Upper lobe of right lung (tissue), 1 donor: ENCODE measurements at regions not wholly inside any gene's neighbourhood (a gene's known extent, or its start where the extent isn't known, plus 50 kb on each side); places are given as distances from the start of the nearest gene placed in this dataset.

ENCODE experiments used
- ATAC-seq: fragments of 200-7000 bp; cut with Tn5 transposase; one replicate; pipeline ENCODE4 v1.9.1; 2020; ENCODE audit warnings: mild to moderate bottlenecking, moderate library complexity
- DNase-seq: peaks from one replicate; pipeline ENCODE4 v3.0.0-alpha.2; 2020
- H3K27ac ChIP-seq: fragments of 200-600 bp; one replicate; pipeline ENCODE4 v1.8.0; 2022
- H3K27me3 ChIP-seq: fragments of 200-600 bp; one replicate; pipeline ENCODE4 v1.8.0; 2022; ENCODE audit warnings: mild to moderate bottlenecking
- H3K36me3 ChIP-seq: fragments of 200-600 bp; one replicate; pipeline ENCODE4 v1.8.0; 2022
- H3K4me1 ChIP-seq: fragments of 200-600 bp; one replicate; pipeline ENCODE4 v1.8.0; 2022
- H3K4me3 ChIP-seq: fragments of 200-600 bp; one replicate; pipeline ENCODE4 v1.8.0; 2022; ENCODE audit warnings: mild to moderate bottlenecking
- H3K9me3 ChIP-seq: fragments of 200-600 bp; one replicate; pipeline ENCODE4 v1.8.0; 2022
- CTCF ChIP-seq: fragments of 200-600 bp; IDR thresholded peaks from one replicate; pipeline ENCODE4 v1.8.0; 2022; ENCODE audit warnings: antibody characterized with exemption
- intact Hi-C: fragments of 100-400 bp; cut with DNase I; formaldehyde crosslinking; loops from one replicate; pipeline ENCODE4 v1.11.0; 2022
- donor health status: DM: no; HTN: yes; CAD: no; lungs with severe emphysema.

GRCh38 chr7:106348231-106348630, 63.4 kb upstream of the NAMPT start:
- Histone ChIP-seq H3K9me3 (no peaks in the 10 kb centered on the region), H3K4me3 (no peak overlapping the region), H3K4me1 (peaks cover 9% of the 10 kb centered on the region), H3K36me3 (no peaks in the 10 kb centered on the region), H3K27ac (no peak overlapping the region), H3K27me3 (no peaks in the 10 kb centered on the region)
- no peak for DNase-seq
- no peak for ATAC-seq
- intact Hi-C loops, result no loop called here
- no peak for TF ChIP-seq CTCF

- Histone ChIP-seq H3K36me3 (no peaks in the 10 kb centered on the region), H3K27ac (peak overlapping the region; percentile 55), H3K9me3 (no peaks in the 10 kb centered on the region), H3K27me3 (no peaks in the 10 kb centered on the region), H3K4me1 (peaks cover 9% of the 10 kb centered on the region), H3K4me3 (no peak overlapping the region)
- TF ChIP-seq CTCF, result no peak
- ATAC-seq (peak; percentile 69), DNase-seq (no peak)
- intact Hi-C loops, result no loop called here
Measured at GRCh38 chr7:106347229-106347833, 62.5 kb upstream of the NAMPT start.

GRCh38 chr7:106346678-106347217, 62.0 kb upstream of the NAMPT start:
- no peaks in the 10 kb centered on the region for H3K36me3 ChIP-seq
- peak overlapping the region; percentile 55 for H3K27ac ChIP-seq
- peak; percentile 68 for ATAC-seq
- H3K4me1 ChIP-seq, result peaks cover 9% of the 10 kb centered on the region
- H3K4me3 ChIP-seq, result no peak overlapping the region
- H3K9me3 ChIP-seq, result no peaks in the 10 kb centered on the region
- no peak for TF ChIP-seq CTCF
- no peak for DNase-seq
- intact Hi-C loops, result no loop called here
- no peaks in the 10 kb centered on the region for H3K27me3 ChIP-seq

- DNase-seq (no peak), ATAC-seq (no peak)
- Histone ChIP-seq H3K36me3 (no peaks in the 10 kb centered on the region), H3K4me1 (peaks cover 9% of the 10 kb centered on the region), H3K27me3 (no peaks in the 10 kb centered on the region), H3K9me3 (no peaks in the 10 kb centered on the region), H3K27ac (peak overlapping the region; percentile 72), H3K4me3 (no peak overlapping the region)
- intact Hi-C loops, result no loop called here
- no peak for TF ChIP-seq CTCF
Measured at GRCh38 chr7:106346167-106346677, 61.4 kb upstream of the NAMPT start.

- intact Hi-C loops, result no loop called here
- peaks cover 9% of the 10 kb centered on the region for H3K4me1 ChIP-seq
- peak; percentile 76 for ATAC-seq
- no peak for DNase-seq
- H3K9me3 ChIP-seq, result no peaks in the 10 kb centered on the region
- H3K36me3 ChIP-seq, result no peaks in the 10 kb centered on the region
- no peak overlapping the region for H3K4me3 ChIP-seq
- peak overlapping the region; percentile 72 for H3K27ac ChIP-seq
- TF ChIP-seq CTCF, result no peak
- no peaks in the 10 kb centered on the region for H3K27me3 ChIP-seq
Measured at GRCh38 chr7:106345421-106346166, 60.8 kb upstream of the NAMPT start.
